ENCODE measurements at regions not wholly inside any gene's neighbourhood (a gene's known extent, or its start where the extent isn't known, plus 50 kb on each side); places are given as distances from the start of the nearest gene placed in this dataset.

- DNase-seq (ENCODE audit: low read depth): no peak
Observed at GRCh38 chr4:18850867-18851266, 829.3 kb upstream of the LCORL start.

GRCh38 chr4:18847249-18847890, 825.8 kb upstream of the LCORL start:
- DNase-seq (ENCODE audit: low read depth): no peak

- no peak for DNase-seq (ENCODE audit: low read depth)
Observed at GRCh38 chr4:18846313-18846712, 824.8 kb upstream of the LCORL start.

GRCh38 chr4:18844726-18845125, 823.2 kb upstream of the LCORL start:
- no peak for DNase-seq (ENCODE audit: low read depth)

- DNase-seq (ENCODE audit: low read depth): no peak
Observed at GRCh38 chr4:18842431-18842830, 820.9 kb upstream of the LCORL start.

- DNase-seq (ENCODE audit: low read depth): no peak
Observed at GRCh38 chr4:18840481-18840880, 818.9 kb upstream of the LCORL start.

GRCh38 chr4:18816228-18816895, 794.8 kb upstream of the LCORL start:
- DNase-seq (ENCODE audit: low read depth): no peak

- no peak for DNase-seq (ENCODE audit: low read depth)
Observed at GRCh38 chr4:18815779-18816173, 794.2 kb upstream of the LCORL start.

- no peak for DNase-seq (ENCODE audit: low read depth)
Observed at GRCh38 chr4:18815081-18815778, 793.7 kb upstream of the LCORL start.

GRCh38 chr4:18813771-18814170, 792.2 kb upstream of the LCORL start:
- DNase-seq (ENCODE audit: low read depth): no peak

GRCh38 chr4:18813055-18813454, 791.5 kb upstream of the LCORL start:
- DNase-seq (ENCODE audit: low read depth): no peak

- no peak for DNase-seq (ENCODE audit: low read depth)
Observed at GRCh38 chr4:18803781-18804180, 782.2 kb upstream of the LCORL start.

- DNase-seq (ENCODE audit: low read depth): no peak
Observed at GRCh38 chr4:18798123-18798522, 776.6 kb upstream of the LCORL start.

- DNase-seq (ENCODE audit: low read depth): no peak
Observed at GRCh38 chr4:18795794-18796193, 774.2 kb upstream of the LCORL start.

- DNase-seq (ENCODE audit: low read depth): no peak
Observed at GRCh38 chr4:18777190-18777930, 755.8 kb upstream of the LCORL start.

- DNase-seq (ENCODE audit: low read depth): no peak
Observed at GRCh38 chr4:18767921-18768320, 746.4 kb upstream of the LCORL start.

- DNase-seq (ENCODE audit: low read depth): no peak
Observed at GRCh38 chr4:18756671-18757070, 735.1 kb upstream of the LCORL start.

GRCh38 chr4:18754180-18754579, 732.6 kb upstream of the LCORL start:
- DNase-seq (ENCODE audit: low read depth): no peak

- DNase-seq (ENCODE audit: low read depth): no peak
Observed at GRCh38 chr4:18751083-18751482, 729.5 kb upstream of the LCORL start.

- no peak for DNase-seq (ENCODE audit: low read depth)
Observed at GRCh38 chr4:18749391-18749790, 727.8 kb upstream of the LCORL start.

GRCh38 chr4:18736551-18736950, 715.0 kb upstream of the LCORL start:
- no peak for DNase-seq (ENCODE audit: low read depth)

- DNase-seq (ENCODE audit: low read depth): no peak
Observed at GRCh38 chr4:18735740-18736268, 714.2 kb upstream of the LCORL start.

All from stimulated activated CD8-positive, alpha-beta memory T cell treated with anti-CD3 and anti-CD28 coated beads, Interleukin-4, amount 100 ng/mL, for 24 hours (primary cell).